AG04449 (cell line): ENCODE measurements at regions not wholly inside any gene's neighbourhood (a gene's known extent, or its start where the extent isn't known, plus 50 kb on each side); places are given as distances from the start of the nearest gene placed in this dataset.

Experiments
- CTCF ChIA-PET: fragments of 350-600 bp; formaldehyde crosslinking; extraction: SDS; loops from one replicate; lab custom pipeline; 2021; ENCODE audit warnings: antibody characterized with exemption; lab: Yijun Ruan, JAX
- POLR2A ChIA-PET: fragments of 400-600, 350-600 bp; formaldehyde crosslinking; extraction: SDS; loops from one replicate; lab custom pipeline; 2020; ENCODE audit warnings: antibody characterized with exemption, inconsistent platforms; lab: Yijun Ruan, JAX
- DNase-seq: peaks from one replicate; pipeline ENCODE4 v3.0.0-alpha.2; 2010; ENCODE audit warnings: low read depth, low spot score
- H3K4me3 ChIP-seq: 2 replicates; pipeline ENCODE4 v1.5.1; 2011; ENCODE audit warnings: low read depth, mild to moderate bottlenecking, control low read depth, low read length
- CTCF ChIP-seq: IDR thresholded peaks from one replicate; pipeline ENCODE4 v1.5.1; 2011; ENCODE audit warnings: mild to moderate bottlenecking, moderate library complexity, low read length, control low read depth, inconsistent platforms; ENCODE audit not compliant: insufficient read depth; ENCODE audit errors: missing control alignments

- H3K4me3 ChIP-seq: no peak overlapping the region
- TF ChIP-seq CTCF: no peak
- ChIA-PET CTCF (no interaction called here), POLR2A (no interaction called here)
- DNase-seq: no peak
These were observed 636.4 kb downstream of the OTOL1 start for GRCh38 chr3:162132981-162133380.

- no peak for TF ChIP-seq CTCF
- CTCF ChIA-PET: interaction anchor here (1.0 kb wide), 1 partner anchor 21 kb away, joined by 3 read pairs; no protein-coding TSS in a partner anchor
- POLR2A ChIA-PET: no interaction called here
- no peak overlapping the region for H3K4me3 ChIP-seq
- DNase-seq: no peak
These were observed 638.0 kb downstream of the OTOL1 start for GRCh38 chr3:162134571-162134970.

- no peak for DNase-seq
- ChIA-PET POLR2A (no interaction called here), CTCF (no interaction called here)
- H3K4me3 ChIP-seq: no peak overlapping the region
- no peak for TF ChIP-seq CTCF
These were observed 639.5 kb downstream of the OTOL1 start for GRCh38 chr3:162136136-162136535.

- no peak for TF ChIP-seq CTCF
- no peak for DNase-seq
- ChIA-PET POLR2A (no interaction called here), CTCF (no interaction called here)
- H3K4me3 ChIP-seq: no peak overlapping the region
These were observed 641.9 kb downstream of the OTOL1 start for GRCh38 chr3:162138509-162138908.

GRCh38 chr3:162139841-162140240, 643.2 kb downstream of the OTOL1 start:
- POLR2A ChIA-PET: no interaction called here

GRCh38 chr3:162141272-162141791, 644.7 kb downstream of the OTOL1 start:
- no peak overlapping the region for H3K4me3 ChIP-seq
- ChIA-PET POLR2A (no interaction called here), CTCF (no interaction called here)
- DNase-seq: peak; percentile 34
- TF ChIP-seq CTCF: no peak

More at GRCh38 chr3:162139841-162140240, 643.2 kb downstream of the OTOL1 start:
- TF ChIP-seq CTCF: no peak
- DNase-seq: no peak
- CTCF ChIA-PET: no interaction called here
- H3K4me3 ChIP-seq: no peak overlapping the region
